Activated B cell treated with CpG ODN at 0.5 μM for 24 hours (primary cell): ENCODE measurements at regions not wholly inside any gene's neighbourhood (a gene's known extent, or its start where the extent isn't known, plus 50 kb on each side); places are given as distances from the start of the nearest gene placed in this dataset.

Experiments used
- ATAC-seq: fragments of 200-7000 bp; cut with Tn5 transposase; one replicate; pipeline ENCODE4 v1.10.0; 2021; ENCODE audit warnings: low read depth, mild to moderate bottlenecking, moderate library complexity
- CTCF ChIA-PET: fragments of 350-600 bp; sonication (Branson Sonifier 250); formaldehyde crosslinking; loops from one replicate; lab custom pipeline; 2021; ENCODE audit warnings: antibody characterized with exemption; lab: Charles Lee
- POLR2A ChIA-PET: fragments of 350-600 bp; sonication (Branson Sonifier 250); formaldehyde crosslinking; loops from one replicate; lab custom pipeline; 2021; ENCODE audit warnings: antibody characterized with exemption; lab: Charles Lee
- DNase-seq: peaks from one replicate; pipeline ENCODE4 v3.0.0; 2022
- H3K27ac Mint-ChIP-seq: one replicate; pipeline ENCODE4 v1.8.0; 2020; ENCODE audit warnings: mixed read lengths
- H3K27me3 Mint-ChIP-seq: one replicate; pipeline ENCODE4 v1.8.0; 2021; ENCODE audit warnings: mixed read lengths
- H3K36me3 Mint-ChIP-seq: one replicate; pipeline ENCODE4 v1.8.0; 2021; ENCODE audit warnings: low read depth, mixed read lengths
- H3K4me1 Mint-ChIP-seq: one replicate; pipeline ENCODE4 v1.8.0; 2021; ENCODE audit warnings: mixed read lengths
- H3K4me3 Mint-ChIP-seq: one replicate; pipeline ENCODE4 v1.8.0; 2020; ENCODE audit warnings: mild to moderate bottlenecking, mixed read lengths
- H3K9me3 Mint-ChIP-seq: one replicate; pipeline ENCODE4 v1.8.0; 2020; ENCODE audit warnings: mixed read lengths
- intact Hi-C: fragments of 100-400 bp; cut with micrococcal nuclease; formaldehyde crosslinking; loops from one replicate; pipeline ENCODE4 v1.15.1; 2024
- TF ChIP-seq, protein P1 (sequence below): fragments of 200-600 bp; IDR thresholded peaks from one replicate; pipeline ENCODE4 v1.8.0; 2022; ENCODE audit warnings: antibody characterized with exemption, mild to moderate bottlenecking

DNA sequence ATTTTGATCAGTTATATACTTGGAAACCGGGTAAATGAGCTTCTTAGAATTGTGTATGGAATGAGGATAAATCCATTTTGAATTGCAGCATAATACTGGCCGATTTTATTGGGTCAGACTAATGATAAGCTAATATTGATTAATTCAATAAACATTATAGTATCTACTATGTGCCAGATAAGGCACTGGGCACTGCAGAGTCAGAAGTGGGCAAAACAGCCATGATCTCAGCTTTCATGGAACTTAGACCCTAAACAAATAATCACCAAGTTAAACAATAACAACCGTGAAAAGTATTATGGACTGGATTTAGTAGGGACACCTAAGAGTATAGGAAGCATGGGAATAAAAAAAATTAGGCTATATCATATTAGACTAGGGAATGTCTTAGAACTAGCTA, 297.0 kb upstream of the PKDCC start:
- ATAC-seq = no peak
- peaks cover 4% of the 10 kb centered on the region for H3K9me3 Mint-ChIP-seq
- POLR2A ChIA-PET = no interaction called here
- no peaks in the 10 kb centered on the region for H3K36me3 Mint-ChIP-seq
- H3K27ac Mint-ChIP-seq = no peak overlapping the region
- no peaks in the 10 kb centered on the region for H3K4me1 Mint-ChIP-seq
- CTCF ChIA-PET = no interaction called here
- peaks cover 5% of the 10 kb centered on the region for H3K27me3 Mint-ChIP-seq
- intact Hi-C loops = no loop called here
- DNase-seq = no peak
- no peak overlapping the region for H3K4me3 Mint-ChIP-seq
- TF ChIP-seq, protein P1, sequence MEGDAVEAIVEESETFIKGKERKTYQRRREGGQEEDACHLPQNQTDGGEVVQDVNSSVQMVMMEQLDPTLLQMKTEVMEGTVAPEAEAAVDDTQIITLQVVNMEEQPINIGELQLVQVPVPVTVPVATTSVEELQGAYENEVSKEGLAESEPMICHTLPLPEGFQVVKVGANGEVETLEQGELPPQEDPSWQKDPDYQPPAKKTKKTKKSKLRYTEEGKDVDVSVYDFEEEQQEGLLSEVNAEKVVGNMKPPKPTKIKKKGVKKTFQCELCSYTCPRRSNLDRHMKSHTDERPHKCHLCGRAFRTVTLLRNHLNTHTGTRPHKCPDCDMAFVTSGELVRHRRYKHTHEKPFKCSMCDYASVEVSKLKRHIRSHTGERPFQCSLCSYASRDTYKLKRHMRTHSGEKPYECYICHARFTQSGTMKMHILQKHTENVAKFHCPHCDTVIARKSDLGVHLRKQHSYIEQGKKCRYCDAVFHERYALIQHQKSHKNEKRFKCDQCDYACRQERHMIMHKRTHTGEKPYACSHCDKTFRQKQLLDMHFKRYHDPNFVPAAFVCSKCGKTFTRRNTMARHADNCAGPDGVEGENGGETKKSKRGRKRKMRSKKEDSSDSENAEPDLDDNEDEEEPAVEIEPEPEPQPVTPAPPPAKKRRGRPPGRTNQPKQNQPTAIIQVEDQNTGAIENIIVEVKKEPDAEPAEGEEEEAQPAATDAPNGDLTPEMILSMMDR = no peak

DNA sequence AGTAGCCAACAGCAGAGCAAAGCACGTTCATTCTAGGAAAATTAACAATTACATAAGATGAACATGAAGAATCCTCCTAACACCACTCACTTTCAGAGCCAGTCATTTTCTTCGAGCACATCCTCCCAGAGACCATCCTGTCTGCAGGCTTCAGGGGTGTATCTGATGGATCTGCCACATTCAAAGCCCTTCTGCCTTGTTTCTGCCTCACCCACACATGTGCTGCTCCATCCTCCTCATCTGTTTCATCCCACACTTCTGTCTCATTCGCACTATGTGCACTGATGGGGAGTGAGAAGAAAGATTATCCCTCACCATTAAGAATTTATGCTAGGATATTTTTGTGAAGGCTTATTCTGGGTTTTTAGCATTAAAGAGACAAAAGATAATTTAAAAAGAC, 287.9 kb upstream of the PKDCC start:
- Mint-ChIP-seq H3K27me3 (peaks cover 7% of the 10 kb centered on the region), H3K4me3 (no peak overlapping the region), H3K27ac (no peak overlapping the region), H3K9me3 (no peaks in the 10 kb centered on the region), H3K36me3 (no peaks in the 10 kb centered on the region), H3K4me1 (no peaks in the 10 kb centered on the region)
- TF ChIP-seq, protein P1 = no peak
- DNase-seq (no peak), ATAC-seq (no peak)
- ChIA-PET CTCF (no interaction called here), POLR2A (no interaction called here)
- intact Hi-C loops = no loop called here

DNA sequence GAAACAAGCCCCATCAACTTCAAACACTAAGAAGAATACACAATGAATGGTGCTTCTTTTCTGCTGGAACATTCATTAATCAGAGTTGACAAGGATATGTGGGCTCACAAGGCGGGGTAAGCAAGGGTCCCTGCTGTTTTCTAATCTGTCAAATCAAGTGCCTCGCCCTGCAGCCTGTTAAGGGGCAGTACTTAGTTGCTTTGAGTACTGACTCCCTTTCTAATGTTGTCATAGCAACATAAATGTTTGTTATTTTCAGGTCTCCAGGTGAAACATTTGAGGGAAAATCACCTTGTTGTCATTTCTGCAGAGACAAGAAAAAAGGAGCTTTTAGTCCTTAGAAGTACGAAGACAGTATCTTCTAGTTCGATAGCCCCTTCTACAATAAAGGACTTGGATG, 284.7 kb upstream of the PKDCC start:
- POLR2A ChIA-PET = no interaction called here
- no peak for ATAC-seq
- no peaks in the 10 kb centered on the region for H3K27me3 Mint-ChIP-seq

DNA sequence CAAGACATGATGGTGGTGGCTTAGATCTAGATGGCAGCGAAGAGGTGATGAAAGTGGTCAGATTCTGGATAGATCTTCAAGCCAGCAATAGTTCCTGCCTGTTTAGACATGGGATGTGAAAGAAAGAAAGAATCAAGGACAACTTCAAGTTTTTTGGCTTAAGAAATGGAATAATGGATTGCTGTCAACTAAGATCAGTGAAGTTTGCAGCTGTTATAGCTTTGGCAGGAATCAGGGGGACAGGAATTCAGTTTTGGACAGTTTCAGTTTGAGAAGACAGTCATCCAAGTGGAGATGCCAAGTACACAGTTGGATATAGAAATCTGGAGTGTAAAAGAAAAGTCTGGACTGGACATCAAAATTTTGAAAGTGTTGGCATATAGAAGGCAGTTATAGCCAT, 283.7 kb upstream of the PKDCC start:
- no peak overlapping the region for H3K4me3 Mint-ChIP-seq
- POLR2A ChIA-PET = no interaction called here
- H3K27ac Mint-ChIP-seq = no peak overlapping the region
- DNase-seq (no peak), ATAC-seq (no peak)
- H3K4me1 Mint-ChIP-seq = no peaks in the 10 kb centered on the region
- no peaks in the 10 kb centered on the region for H3K27me3 Mint-ChIP-seq
- TF ChIP-seq, protein P1 = no peak
- intact Hi-C loops = no loop called here
- CTCF ChIA-PET = no interaction called here
- H3K36me3 Mint-ChIP-seq = no peaks in the 10 kb centered on the region
- no peaks in the 10 kb centered on the region for H3K9me3 Mint-ChIP-seq

More for the DNA sequence above, 284.7 kb upstream of the PKDCC start:
- TF ChIP-seq, protein P1 = no peak
- H3K9me3 Mint-ChIP-seq = no peaks in the 10 kb centered on the region
- no peaks in the 10 kb centered on the region for H3K4me1 Mint-ChIP-seq
- no peak for DNase-seq
- intact Hi-C loops = no loop called here
- no peak overlapping the region for H3K4me3 Mint-ChIP-seq
- H3K36me3 Mint-ChIP-seq = no peaks in the 10 kb centered on the region
- no peak overlapping the region for H3K27ac Mint-ChIP-seq
- CTCF ChIA-PET = no interaction called here

DNA sequence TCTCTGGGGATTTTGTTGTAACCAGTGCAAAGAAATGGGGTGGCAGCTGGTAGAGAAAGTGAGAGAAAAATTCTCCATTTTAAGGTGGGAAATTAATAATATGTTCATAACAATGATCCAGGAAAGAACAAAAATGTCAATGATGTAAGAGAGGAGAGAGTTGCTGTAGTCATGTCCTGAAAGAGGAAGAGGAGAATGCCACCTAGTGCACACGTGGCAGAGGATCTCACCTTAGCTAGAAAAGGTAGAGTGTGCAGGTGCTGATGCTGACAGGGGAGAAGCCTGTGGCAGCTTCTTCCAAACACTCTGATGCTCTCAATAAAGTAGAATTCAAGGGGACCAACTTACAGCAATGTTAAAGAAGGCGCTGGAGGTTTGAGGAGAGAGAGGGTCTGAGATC, 282.9 kb upstream of the PKDCC start:
- ChIA-PET POLR2A (no interaction called here), CTCF (no interaction called here)
- intact Hi-C loops = no loop called here
- TF ChIP-seq, protein P1 = no peak
- Mint-ChIP-seq H3K4me1 (no peaks in the 10 kb centered on the region), H3K27ac (no peak overlapping the region), H3K9me3 (no peaks in the 10 kb centered on the region), H3K4me3 (no peak overlapping the region), H3K36me3 (no peaks in the 10 kb centered on the region), H3K27me3 (peaks cover 6% of the 10 kb centered on the region)
- ATAC-seq (no peak), DNase-seq (no peak)
